DMS79 (cell line): ENCODE measurements at regions not wholly inside any gene's neighbourhood (a gene's known extent, or its start where the extent isn't known, plus 50 kb on each side); places are given as distances from the start of the nearest gene placed in this dataset.

Experiments
- DNase-seq: peaks from one replicate; lab custom pipeline; 2025; lab: John Stamatoyannopoulos, UW

- DNase-seq: no peak
These were observed 78.3 kb upstream of the NEK6 start for GRCh38 chr9:124179196-124180071.

GRCh38 chr9:124180557-124180956 lies 77.2 kb upstream of the NEK6 start:
- DNase-seq: peak; percentile 77

GRCh38 chr9:124182741-124183140 lies 75.0 kb upstream of the NEK6 start:
- peak; percentile 67 for DNase-seq

DNA sequence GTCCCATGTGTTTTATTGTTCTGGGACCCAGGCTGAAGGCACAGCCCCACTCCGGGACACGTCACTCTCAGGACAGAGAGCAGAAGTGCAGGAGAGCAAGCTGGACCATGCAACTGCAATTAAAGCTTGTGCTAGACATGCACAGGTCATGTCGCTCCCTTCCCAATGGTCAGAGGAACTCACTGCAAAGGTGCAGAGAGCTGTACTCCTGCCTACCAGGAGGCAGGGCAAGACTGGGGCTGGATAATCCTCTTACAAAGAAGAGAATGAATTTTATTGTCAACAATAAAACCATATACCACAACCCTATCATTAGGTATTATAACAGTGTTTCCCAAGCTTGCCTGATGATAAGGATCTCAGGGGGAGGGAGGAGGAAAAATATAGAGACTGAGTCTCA lies 74.0 kb upstream of the NEK6 start:
- no peak for DNase-seq

GRCh38 chr9:124185413-124185812 lies 72.3 kb upstream of the NEK6 start:
- no peak for DNase-seq

DNA sequence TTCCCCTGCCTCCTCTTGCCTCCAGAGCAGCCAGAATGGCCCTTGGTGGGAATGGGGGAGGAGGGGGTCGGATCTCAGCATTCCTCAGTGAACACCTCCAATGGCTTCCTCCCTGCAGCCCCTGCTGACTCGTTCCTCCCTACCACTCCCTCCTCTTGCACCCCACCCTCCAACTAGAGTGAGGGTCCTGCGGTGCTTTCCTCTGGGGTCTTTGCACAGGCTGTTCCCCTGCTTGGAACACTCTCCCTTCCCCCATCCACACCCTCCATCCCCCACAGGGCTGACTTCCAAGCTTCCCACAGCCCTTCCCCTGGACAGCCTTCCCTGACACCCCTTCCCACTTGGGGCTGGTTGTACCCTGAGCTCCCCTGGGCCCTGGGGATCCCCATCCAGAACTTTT lies 70.4 kb upstream of the NEK6 start:
- no peak for DNase-seq

- no peak for DNase-seq
These were observed 69.2 kb upstream of the NEK6 start for GRCh38 chr9:124188331-124189110.

DNA sequence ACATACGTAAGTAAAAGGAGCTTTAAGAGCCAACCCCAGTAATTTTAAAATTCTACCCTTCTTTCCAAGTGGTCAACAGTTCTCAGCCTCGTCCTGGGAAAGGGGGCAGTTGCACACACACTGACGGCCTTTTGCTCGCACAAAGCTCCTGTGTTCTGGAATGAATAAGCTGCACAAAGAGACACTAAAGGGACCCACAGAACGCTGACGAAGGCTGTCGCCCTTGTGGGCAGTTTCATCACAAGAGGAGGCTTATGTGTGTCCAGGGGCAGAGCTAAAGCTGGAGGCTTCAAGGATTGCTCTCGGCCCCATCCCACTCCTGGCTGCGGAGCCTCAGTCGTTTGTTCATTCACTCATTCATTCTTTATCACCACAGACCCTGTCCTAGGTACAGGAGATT lies 67.0 kb upstream of the NEK6 start:
- DNase-seq: no peak

- no peak for DNase-seq
These were observed 65.9 kb upstream of the NEK6 start for GRCh38 chr9:124191691-124192395.

GRCh38 chr9:124196814-124197176 lies 61.0 kb upstream of the NEK6 start:
- no peak for DNase-seq

GRCh38 chr9:124197177-124198095 lies 60.3 kb upstream of the NEK6 start:
- no peak for DNase-seq

- no peak for DNase-seq
These were observed 59.4 kb upstream of the NEK6 start for GRCh38 chr9:124198331-124198730.

DNA sequence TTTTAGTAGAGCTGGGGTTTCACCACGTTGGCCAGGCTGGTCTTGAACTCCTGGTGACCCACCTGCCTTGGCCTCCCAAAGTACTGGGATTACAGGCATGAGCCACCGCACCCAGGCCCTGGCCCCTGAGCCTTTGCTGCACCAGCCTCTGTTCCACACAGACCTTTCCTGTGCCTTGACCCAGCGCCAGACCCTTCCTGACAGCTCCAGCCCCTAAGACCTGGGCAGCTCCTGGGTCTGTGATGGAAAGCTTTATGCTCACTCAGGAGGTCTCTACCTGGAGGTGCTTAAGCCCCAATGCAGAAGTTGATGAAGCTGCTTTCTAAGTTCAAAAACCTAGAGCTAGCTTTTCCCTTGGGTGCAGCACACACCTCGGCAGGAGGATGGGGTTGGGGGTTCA lies 58.8 kb upstream of the NEK6 start:
- DNase-seq: no peak

DNA sequence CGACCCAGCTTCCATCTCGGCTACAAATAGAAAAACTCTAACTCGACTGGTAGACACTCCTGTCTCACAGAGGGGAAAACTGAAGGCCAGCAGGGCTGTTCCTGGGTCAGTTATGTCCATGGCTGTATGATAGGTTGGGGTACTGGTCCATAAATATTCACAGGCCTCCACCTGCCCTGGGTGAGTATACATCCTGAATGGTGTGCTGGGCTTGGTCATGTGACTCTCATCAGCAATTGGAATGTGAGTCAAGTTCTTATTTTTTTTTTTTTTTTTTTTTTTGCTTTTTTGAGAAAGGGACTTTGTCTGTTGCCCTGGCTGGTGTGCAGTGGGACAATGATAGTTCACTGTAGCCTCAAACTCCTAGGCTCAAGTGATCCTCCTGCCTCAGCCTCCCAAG lies 58.3 kb upstream of the NEK6 start:
- no peak for DNase-seq

DNA sequence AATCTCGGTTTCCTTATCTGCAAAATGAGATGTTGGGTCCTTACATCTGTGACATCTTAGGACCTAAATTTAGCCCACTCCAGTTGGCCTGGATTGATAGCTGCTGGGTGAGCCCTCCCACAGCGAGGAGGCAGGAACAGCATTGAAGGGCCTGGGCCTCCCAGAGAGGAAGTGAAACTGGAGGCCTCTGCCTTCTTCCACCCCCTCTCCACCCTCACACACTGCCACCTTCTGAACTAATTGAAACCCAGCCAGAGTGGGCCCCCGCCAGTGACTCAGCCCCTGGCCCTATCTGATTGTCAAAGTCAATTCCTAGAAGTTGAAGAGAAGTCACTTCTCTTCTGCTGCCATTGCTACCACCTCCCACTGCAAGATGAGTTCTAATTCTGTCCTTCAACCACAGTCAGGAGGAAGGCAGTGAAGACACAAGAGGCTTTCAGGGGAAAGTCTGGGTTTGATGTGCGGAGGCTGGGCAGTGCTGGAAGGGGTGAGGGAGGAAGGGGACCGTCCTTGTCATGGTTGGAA lies 55.2 kb upstream of the NEK6 start:
- no peak for DNase-seq

DNA sequence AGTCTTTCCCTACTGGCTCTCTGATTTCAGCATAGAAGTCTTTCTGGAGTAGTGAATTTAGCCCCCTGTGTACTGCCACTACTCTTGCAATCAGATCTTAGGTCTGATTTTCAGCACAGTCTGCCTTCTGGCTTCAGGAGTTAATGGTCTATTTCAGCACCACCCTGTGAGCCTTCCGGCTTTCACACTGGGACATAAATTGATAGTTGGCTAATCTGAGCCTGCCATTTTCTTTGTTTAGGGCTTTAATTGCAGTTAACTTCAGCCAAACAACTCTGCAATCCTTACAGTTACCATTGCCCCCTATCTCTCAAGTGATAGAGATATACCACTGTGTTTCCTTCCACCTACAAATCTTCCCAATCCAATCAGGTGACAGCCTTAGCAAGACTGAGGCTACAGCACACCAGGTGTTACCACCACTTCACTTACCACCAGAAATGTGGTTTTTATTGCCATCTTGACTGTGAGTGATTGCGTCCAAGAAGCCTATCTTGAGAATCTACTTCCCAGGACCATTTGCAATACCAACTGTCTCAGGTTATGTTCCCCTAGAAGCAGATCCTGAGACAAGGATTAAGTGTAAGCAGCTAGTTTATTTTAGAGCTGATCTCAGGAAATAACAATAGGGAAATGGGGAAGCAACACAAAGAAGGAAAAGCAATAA lies 51.9 kb upstream of the NEK6 start:
- DNase-seq: peak; percentile 58

DNA sequence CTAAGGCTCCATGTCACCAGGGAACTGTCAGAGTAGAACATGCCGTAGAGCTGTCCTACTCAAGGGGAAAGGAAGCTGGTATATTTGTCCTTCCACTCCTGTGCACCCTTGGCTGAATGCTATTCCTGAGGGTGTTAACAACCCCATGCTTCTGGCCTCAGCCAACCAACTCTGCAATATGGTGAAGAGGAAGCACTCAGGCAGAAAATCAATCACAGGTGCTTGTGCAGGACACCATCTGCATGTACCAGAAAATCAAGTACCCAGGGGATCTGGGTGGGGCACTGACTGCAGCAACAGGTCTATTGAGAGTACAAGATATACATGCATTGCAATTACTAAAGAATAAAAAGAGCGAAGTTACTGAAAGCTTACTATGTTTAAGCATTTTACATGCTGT lies 51.4 kb upstream of the NEK6 start:
- DNase-seq: peak; percentile 65
